ENCODE measurements at regions not wholly inside any gene's neighbourhood (a gene's known extent, or its start where the extent isn't known, plus 50 kb on each side); places are given as distances from the start of the nearest gene placed in this dataset.
"Not testable (repeated sequence)": the region's sequence is repeated elsewhere in the genome, so short reads cannot be mapped to it uniquely, and the experiment has no call there.

DNA sequence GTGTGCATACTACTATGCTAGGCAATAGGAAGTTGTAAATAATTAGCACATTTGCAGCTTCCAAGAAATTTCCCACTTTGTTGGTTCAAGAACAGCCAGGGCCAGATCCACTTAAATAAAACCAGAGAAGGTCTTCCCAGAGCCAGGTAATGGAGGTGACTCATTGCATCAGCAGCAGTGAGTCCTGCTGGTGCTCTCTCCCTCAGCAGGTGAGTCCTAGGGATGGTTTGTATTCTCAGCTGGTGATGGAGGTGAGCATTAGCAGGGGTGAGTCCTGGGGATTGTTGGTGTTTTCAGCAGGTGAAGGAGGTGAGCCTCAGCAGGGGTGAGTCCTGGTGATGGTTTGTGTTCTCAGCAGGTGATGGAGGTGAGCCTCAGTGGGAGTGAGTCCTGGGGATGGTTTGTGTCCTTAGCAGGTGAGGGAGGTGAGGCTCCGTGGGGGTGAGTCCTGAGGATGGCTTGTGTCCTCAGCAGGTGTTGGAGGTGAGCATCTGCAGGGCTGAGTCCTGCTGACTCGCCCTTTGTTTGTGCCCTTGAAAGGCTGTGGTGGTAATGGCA is 232.8 kb upstream of the EXOC2 start:
- no peak for DNase-seq

DNA sequence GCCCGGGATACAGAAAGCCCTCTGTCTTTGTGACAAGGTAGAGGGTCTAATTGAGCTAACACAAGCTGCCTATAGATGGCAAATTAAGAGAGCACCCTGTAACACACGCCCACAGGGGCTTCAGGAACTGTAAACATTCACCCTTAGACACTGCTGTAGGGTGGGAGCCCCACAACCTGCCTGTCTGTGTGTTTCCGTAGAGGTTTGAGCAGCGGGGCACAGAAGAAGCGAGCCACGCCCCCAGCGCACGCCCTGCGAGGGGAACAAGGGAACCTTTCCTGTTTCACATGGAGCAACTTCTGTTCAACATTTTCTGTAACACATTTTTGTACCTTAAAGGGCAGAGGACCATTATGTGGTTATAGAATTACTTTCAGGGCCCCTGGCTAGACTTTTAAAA is 231.7 kb upstream of the EXOC2 start:
- DNase-seq, result no peak

DNA sequence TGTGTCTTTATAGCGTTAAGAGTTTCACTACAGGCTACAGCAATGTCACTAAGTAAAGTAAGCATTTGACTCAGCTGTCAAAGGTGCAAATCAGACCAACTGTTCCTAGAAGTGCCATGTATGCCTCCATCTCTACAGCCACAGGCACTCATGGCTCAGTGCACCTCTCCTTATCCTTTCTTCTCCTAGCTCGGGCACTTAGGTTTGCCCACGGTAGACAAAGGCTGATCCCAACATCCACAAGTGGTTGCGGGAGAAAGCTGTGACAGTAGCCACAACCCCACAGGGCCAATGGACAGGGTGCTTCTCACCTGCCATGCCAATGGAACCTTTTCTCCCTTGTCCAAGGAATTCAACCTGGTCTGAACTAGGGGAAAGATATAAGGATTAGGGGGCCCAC is 228.5 kb upstream of the EXOC2 start:
- no peak for DNase-seq

DNA sequence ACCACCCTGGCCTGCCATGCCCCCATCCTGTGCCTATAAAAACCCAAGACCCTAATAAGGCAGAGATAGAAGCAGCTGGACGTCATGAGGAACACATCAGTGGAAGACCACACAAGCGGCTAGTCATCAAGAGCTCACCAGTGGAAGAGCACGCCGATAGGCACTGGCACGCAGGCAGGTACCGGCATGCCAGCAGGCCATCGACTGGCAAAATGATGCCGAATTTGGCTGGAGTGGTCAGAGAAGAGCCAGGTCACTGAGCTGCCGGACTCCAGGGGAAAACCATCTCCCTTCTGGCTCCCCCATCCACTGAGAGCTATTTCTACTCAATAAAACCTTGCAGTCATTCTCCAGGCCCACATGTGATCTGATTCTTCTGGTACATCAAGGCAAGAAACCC is 227.6 kb upstream of the EXOC2 start:
- DNase-seq, result no peak

DNA sequence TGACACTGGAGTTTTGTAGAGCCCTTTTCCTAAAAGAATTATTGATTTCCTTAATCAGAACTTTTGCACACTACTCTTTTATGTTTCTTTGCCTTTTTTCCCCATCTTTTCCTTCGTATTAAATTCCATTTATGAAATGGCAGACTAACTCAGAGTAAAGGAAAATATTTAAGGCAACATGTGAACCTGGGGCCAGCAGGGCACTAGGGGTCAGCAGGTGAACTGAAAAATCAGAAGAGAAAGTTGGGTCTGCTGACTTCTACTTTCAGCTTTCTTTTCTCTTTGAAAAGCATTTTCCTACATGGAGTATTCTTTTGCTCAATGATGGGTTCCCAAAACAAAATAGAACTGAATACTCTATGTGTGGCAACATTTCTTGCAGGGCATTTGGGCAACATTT is 226.6 kb upstream of the EXOC2 start:
- DNase-seq, result no peak

DNA sequence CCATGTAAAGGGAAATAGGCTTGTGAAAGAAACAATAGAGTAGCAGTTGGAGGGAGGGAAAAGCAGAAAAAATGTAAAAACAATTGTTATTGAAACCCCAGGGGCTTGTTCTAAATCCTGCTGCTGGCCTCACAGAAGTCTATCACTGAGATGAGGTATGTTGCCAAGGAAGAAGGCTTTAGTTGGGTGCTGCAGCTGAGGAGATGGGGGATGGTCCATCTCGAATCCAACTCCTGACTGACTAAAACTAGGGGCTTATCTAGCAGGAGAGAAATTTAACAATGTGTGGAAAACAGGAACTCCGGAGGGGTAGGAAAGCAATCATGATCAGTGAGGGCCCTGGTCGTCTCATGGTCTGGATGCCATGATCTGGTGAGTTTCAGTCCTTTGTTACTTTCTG is 225.0 kb upstream of the EXOC2 start:
- DNase-seq, result no peak

DNA sequence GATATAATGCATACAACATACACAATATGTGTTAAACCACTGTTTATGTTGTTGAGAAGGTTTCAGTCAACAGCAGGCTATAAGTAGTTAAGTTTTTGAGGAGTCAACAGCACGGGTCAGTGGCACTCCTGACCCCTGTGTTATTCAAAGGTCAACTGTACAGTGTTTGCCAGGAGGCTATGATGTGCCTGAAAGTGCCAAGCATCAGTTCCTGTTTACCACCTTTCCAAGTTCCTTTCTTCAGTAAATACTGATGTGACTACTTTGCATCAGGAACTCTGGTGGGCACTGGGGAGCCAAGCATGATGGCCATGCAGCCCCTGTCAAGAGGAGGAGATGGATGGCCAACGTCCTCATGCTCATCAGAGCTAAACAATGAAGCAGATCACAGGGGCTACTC is 224.4 kb upstream of the EXOC2 start:
- no peak for DNase-seq

DNA sequence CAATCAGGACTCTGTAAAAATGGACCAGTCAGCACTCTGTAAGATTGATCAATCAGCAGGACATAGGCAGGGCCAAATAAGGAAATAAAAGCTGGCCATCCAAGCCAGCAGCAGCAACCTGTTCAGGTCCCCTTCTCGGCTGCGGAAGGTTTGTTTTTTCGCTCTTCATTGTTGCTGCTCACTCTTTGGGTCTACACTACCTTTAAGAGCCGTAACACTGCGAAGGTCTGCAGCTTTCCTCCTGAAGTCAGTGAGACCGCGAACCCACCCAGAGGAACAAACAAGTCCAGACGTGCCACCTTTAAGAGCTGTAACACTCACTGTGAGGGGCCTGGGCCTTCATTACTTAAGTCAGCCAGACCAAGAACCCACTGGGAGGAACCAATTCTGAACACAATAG is 223.2 kb upstream of the EXOC2 start:
- DNase-seq, result no peak

DNA sequence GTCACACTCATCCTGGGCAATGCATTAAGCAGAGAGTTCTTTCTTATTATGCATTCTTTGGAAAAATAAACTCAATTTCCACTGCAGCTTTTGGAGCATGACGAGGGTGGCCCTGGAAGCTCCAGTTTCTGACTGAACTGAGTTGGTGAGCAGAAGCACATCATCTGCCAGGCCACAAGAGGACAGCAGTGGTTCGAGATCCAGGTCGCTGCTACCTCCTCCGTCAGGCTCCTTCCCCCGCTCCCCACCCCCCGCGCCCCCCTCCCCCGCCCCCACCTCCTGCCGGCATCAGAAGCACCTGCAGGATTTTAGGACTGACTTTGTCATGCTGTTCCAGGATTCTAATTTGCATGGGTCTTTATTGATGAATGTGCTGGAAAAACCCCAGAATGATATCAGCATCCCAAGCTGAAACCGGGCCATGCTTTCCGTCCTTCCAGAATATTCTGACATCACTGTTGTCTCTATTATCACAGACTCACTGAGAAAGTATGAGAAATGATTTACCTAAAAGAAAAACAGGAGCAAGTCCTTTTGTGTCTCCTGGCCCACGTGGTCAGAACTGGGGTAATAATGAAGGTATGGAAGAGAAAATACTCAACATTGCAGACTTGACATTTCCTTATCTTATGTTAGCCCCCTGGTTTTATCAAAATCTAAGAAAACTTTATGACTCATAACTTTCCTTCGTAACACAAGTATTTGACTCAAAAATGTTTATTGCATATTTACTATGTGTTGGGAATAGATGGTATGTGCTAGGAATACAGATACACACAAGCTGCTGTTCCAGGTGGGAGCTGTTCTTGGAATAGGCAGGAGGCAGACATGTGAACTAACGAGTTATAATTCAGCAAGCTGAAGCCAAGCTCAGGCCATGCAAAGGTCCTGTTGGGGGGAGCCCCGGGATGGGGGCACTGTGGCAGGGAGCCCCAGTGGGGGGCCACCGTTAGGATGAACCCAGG is 220.2 kb upstream of the EXOC2 start:
- no peak for DNase-seq

DNA sequence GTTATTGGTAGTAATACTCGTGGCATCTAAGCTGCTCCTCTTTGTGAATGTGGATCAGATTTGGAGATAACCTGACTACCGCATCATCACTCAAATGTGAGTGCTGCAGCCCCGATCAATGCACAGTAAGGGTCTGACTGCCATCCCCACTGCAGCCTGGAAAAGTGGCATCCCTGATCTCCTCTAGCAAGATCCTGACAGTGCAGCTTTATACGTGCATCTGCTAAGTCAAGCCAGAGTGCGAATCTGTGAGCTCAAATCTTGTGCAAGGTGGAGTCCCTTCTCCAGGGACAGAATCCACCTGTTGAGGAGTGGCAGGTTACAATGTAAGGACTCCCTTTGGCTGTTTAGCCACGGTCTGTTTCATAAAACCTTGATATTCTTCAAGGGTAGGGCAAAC is 215.0 kb upstream of the EXOC2 start:
- DNase-seq, result no peak

DNA sequence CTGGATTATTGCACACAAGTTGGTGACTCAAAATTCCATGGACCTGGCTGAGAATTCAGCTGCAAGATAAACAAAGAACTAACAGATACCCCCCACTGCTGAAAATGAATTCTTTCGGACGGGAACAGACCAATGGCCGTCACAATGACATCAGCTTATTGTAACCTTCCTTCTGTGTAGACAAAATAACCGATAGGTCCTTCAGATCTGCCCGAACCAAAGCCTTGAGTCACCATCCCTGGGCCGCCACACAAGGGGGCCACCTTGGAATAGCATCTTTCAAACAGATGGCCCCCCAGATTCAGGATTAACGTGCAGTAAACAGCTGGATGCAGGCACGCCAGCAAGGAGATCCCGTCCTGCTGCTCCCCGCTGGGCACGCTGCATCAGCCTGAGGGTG is 214.0 kb upstream of the EXOC2 start:
- no peak for DNase-seq

DNA sequence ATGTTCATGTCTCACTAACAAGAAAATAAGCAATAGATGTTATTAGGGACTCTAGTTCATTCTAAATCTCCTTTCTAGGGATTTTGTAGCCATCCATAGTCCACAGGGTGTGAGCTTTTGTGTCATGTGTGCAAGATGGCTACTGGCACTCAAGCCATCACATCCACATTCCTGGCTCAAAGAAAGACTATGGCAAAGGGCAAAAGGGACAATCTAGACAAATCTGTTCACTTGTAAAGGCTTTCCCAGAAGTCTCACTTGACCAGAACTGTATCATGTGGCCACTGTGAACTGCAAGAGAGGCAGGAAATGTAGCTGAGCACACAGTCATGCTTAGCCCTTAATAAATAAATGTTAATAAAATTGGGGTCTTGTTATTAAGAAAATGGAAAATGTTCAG is 212.6 kb upstream of the EXOC2 start:
- DNase-seq, result no peak

DNA sequence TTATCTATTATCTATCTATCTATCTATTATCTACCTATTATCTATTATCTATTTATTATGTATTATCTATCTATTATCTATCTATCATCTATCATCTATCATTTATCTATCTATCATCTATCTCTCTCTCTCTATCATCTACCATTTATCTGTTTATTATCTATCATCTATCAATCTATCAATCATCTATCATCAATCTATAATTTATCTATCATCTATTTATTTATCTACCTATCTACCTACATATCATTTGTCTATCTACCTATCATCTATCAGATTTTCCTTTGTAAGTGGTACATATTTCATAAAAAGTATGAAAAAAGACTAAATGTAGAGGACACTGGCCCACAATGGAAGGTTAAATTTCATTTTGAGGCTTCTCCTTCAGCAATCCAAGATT is 212.1 kb upstream of the EXOC2 start:
- DNase-seq, result no peak

DNA sequence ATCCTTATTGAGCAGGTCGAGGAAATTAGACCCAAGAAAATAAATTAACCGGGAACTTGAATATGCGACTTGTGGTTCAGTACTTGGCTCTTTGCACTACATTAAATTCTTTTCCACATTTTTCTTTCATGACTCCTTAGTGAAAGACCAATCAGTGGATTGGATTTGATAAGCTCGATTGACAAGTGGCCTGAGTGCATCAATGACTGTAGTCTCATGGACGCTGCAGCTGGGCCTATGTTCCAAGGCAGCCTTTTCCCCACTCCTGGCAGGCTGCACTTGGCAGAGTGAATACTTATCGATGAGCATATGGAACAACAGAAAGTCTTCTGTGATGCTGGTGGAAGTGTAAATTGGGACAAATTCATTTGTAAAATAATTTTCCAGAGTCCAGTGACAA is 210.8 kb upstream of the EXOC2 start:
- no peak for DNase-seq

DNA sequence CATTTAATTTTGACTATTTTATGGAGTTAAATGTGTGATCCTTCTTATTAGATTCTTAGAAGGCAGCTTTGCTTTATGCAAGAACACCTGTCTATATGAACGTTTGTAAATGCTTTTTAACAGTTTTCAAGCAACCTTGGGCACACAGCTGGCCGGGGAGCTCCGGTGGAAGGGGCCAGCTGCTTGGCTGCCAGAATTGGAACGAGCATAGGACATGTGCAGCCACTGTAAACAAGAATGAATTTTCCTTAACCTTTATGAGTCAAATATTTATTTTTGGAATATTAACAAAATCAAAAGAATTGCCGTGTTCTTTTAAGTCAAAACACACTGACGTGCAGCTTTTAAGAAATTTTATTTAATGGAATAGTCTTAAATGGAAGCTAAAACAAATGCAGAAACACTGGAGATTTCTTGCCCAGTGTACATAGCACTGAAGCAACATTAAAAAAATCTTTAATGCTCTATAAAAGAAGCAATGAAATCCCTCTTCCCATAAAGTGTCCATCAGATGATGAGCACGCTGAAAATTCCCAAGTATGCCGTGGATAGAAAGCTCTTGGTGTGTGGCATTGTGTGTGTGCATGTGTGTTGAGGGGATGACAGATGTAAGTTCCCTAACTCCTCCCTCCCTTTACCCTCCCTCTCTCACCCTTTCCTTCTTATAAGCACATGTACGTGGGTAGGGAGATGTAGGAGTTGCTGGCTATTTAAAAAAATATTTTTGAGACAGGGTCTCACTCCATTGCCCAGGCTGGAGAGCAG is 208.9 kb upstream of the EXOC2 start:
- no peak for DNase-seq

DNA sequence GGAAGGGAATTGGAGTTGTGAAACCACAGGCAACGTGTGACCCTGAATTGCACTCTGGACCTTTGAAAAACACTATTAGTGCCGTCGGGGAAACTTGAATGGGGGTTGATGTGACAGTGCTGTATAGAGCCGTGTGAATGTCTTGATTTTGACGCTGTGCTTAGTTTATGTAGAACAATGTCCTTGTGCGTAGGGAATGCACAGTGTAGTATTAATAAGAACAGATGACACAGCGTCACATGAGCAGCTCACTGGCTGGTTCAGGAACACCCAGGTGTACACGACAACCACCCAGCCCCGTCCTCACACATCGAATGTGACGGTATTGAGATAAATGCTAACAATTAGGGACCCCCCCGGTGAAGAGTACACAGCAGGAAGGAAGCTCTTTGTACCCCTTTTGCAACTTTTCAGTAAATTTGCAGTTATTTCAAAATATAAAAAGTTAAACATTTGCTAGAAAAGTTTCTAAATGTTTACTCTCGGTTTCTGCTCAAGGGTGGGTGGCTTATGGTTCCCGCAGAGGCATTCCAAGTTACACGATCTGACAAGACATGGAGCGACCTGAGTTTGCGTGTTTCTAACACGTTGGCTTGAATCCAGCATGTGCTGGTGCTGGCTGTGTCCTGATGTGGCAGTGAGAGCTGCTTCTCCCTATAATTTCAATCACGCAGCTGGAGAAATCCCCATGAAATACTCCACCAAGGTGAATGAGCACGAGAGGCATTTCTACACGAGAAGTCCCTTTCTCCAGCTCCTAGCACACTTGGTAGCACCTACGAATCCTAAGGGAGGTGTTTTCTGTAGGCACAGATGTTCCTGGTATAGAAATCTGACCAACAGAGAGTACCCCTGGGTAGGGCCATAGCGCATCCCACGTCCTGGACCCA is 208.0 kb upstream of the EXOC2 start:
- no peak for DNase-seq

DNA sequence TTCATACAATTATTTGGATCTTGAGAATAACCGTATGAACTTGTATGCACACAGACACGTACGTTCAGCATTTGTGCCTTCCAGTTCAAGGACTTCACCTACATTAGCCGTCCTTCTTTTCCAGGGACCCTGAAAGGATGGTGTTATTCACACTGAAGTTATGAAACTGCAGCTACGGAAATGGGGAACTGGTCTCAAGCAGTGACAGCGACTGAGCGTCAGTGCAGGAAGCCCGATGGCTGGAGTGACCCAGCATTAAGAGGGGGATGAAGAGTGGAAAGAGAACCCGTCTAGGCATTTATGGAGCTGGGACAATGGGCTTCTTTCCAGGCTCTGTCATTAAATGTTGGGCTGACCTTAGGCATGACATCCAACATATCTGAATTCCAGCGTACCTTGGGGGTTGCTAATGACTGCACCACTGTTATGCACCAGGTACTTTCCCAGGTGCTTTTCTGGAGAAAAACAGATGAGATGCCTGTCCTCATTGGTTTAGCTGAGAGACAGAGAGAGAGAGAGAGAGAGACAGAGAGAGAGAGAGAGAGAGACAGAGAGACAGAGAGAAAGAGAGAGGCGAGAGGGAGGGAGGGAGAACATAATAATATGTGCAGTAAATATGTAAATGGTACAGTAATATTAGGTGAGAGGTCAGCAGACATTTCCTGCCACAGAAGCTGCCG is 204.7 kb upstream of the EXOC2 start:
- DNase-seq, result peak; percentile 2 to 9

DNA sequence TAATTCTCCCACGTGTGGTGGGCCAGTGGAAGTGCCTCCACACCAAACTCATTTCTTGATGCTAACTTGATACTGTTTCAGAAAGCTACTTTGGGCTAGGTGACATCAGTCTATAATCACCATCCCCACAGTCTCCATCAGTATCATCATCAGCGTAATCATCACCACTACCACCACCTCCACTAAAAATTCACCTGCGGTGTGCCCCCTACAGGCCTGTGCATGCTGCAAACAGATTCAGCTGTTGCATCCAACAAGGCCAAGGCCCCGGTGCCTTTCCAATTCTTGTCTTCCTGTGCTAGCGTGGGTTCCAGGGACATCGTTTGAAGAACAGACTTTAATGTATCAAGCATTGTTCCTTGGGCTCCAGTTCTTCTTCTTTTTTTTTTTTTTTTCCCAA is 201.3 kb upstream of the EXOC2 start:
- no peak for DNase-seq

DNA sequence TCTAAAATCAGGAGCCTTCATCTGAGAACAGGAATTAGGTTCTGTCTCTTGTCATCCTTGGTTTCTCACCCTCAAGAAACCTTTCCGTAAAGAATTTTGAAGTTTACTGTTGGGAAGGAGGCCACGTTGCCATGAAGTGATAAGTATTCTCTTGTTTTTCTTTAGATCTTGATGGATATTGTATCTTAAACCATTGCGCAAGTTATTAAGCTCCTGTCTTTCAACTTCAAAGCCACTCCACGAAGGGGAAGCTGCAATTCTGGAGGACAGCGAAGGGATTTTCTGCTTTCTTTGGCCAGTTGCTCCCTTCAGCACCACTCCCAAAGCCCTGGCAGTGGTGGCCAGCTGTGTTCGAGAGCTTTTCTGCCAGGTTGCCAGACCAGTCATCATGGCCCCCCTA is 198.1 kb upstream of the EXOC2 start:
- DNase-seq, result no peak

DNA sequence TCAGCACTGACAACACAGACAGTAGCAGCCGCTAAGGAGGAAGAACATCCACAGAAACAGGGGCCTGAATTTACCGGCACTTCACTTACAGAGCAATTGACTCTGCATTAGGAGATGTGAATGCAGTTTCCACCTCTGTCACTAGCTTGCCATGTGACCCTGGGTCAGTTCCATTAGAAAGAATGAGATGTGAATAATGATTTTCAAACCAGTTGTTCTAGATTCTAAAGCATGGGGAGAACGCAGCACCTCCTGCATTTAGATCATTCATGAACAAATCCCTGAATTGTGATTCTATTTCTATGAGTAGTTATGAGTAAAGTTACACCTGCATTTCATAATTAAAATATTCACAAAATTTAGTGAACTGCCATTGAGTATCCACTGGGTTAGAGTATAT is 197.3 kb upstream of the EXOC2 start:
- no peak for DNase-seq

DNA sequence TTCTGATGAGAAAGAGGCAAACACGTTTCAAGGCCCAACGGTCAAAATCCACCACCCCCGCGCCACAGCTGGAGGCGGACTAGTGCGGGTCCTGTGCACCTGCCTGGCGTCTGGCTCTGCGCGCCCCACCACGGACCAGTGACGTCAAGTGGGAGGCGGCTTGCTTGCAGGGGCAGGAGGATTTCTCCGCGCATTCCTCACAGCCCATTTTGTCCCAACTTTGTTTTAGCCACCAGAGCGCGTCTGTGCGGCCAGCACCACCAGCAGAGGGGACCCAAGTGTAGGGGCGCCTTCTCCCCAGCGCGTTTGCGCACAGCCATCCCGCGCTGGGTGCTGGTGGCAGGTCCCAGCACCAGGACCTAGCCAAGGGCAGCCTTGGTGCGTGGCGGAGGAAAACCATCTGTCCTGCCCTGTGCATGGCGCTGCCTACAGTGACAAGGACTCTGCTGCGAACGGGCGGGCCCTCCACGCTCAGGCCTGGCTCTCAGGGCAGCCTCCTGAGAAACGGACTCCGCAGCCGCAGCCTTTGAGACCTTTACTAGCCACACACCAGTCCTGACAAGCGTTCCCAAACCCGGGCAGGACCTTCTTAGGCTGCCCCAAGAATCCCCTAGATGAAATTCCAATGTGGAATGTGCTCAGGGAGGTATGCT is 194.8 kb upstream of the EXOC2 start:
- DNase-seq, result no peak

DNA sequence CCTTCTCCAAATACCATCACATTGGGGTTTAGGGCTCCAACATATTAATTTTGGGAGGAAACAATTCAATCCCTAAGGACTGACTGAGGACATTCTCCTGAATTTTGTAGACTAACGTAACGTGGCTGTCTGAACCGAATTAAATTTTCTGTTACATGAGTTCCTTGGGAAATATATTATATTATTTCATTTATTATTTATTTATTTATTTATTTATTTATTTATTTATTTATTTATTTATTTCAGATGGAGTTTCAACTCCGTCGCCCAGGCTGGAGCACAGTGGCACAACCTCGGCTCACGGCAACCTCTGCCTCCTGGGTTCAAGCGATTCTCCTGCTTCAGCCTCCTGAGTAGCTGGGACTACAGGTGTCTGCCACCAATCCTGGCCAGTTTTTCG is 193.2 kb upstream of the EXOC2 start:
- DNase-seq, result not testable (repeated sequence)

Measured in inflammatory macrophage (primary cell).